Fibroblast of upper back skin (primary cell): ENCODE measurements at regions not wholly inside any gene's neighbourhood (a gene's known extent, or its start where the extent isn't known, plus 50 kb on each side); places are given as distances from the start of the nearest gene placed in this dataset.
"Not testable (repeated sequence)": the region's sequence is repeated elsewhere in the genome, so short reads cannot be mapped to it uniquely, and the experiment has no call there.

Experiments
- DNase-seq: peaks from one replicate; pipeline ENCODE4 v3.0.0-alpha.2; 2013

- not testable (repeated sequence) for DNase-seq
Measured at GRCh38 chr1:120232834-120233660, 56.7 kb upstream of the SEC22B start.

- DNase-seq = not testable (repeated sequence)
Measured at GRCh38 chr1:120229835-120230234, 53.5 kb upstream of the SEC22B start.
